ENCODE measurements at regions not wholly inside any gene's neighbourhood (a gene's known extent, or its start where the extent isn't known, plus 50 kb on each side); places are given as distances from the start of the nearest gene placed in this dataset.

- CTCF ChIA-PET: no interaction called here
- TF ChIP-seq CTCF (IDR thresholded peaks at IDR 0.05; ENCODE audit: unreplicated experiment): no peak
- Mint-ChIP-seq H3K4me1 (ENCODE audit: low read depth, unreplicated experiment) (peaks cover 8% of the 10 kb centered on the region), H3K27me3 (ENCODE audit: unreplicated experiment) (peaks cover 90% of the 10 kb centered on the region), H3K4me3 (ENCODE audit: low read depth, unreplicated experiment) (no peak overlapping the region), H3K27ac (ENCODE audit: unreplicated experiment) (no peak overlapping the region), H3K9me3 (ENCODE audit: low read depth, unreplicated experiment) (no peaks in the 10 kb centered on the region), H3K36me3 (ENCODE audit: insufficient read depth, unreplicated experiment) (no peaks in the 10 kb centered on the region)
- DNase-seq: no peak
- BruUV-seq (replicated peaks): no TSS peak
- intact Hi-C loops (cut with micrococcal nuclease; ENCODE audit: unreplicated experiment): no loop called here
Measured at GRCh38 chr9:99365233-99365980, 143.3 kb downstream of the SEC61B start.

- no peak overlapping the region for H3K27ac Mint-ChIP-seq (ENCODE audit: unreplicated experiment)
Measured at GRCh38 chr9:99366183-99366582, 144.1 kb downstream of the SEC61B start.

GRCh38 chr9:99366621-99367020 lies 144.5 kb downstream of the SEC61B start:
- Mint-ChIP-seq H3K4me3 (ENCODE audit: low read depth, unreplicated experiment) (no peak overlapping the region), H3K27ac (ENCODE audit: unreplicated experiment) (no peak overlapping the region), H3K27me3 (ENCODE audit: unreplicated experiment) (peaks cover 90% of the 10 kb centered on the region), H3K4me1 (ENCODE audit: low read depth, unreplicated experiment) (peaks cover 8% of the 10 kb centered on the region), H3K9me3 (ENCODE audit: low read depth, unreplicated experiment) (no peaks in the 10 kb centered on the region), H3K36me3 (ENCODE audit: insufficient read depth, unreplicated experiment) (no peaks in the 10 kb centered on the region)
- intact Hi-C loops (cut with micrococcal nuclease; ENCODE audit: unreplicated experiment): no loop called here
- CTCF ChIA-PET: no interaction called here
- DNase-seq: no peak
- BruUV-seq (replicated peaks): no TSS peak
- TF ChIP-seq CTCF (IDR thresholded peaks at IDR 0.05; ENCODE audit: unreplicated experiment): no peak

More at GRCh38 chr9:99366183-99366582, 144.1 kb downstream of the SEC61B start:
- BruUV-seq (replicated peaks): no TSS peak
- intact Hi-C loops (cut with micrococcal nuclease; ENCODE audit: unreplicated experiment): no loop called here
- no peak overlapping the region for H3K4me3 Mint-ChIP-seq (ENCODE audit: low read depth, unreplicated experiment)
- no peaks in the 10 kb centered on the region for H3K36me3 Mint-ChIP-seq (ENCODE audit: insufficient read depth, unreplicated experiment)
- no peak for DNase-seq
- CTCF ChIA-PET: no interaction called here
- no peaks in the 10 kb centered on the region for H3K9me3 Mint-ChIP-seq (ENCODE audit: low read depth, unreplicated experiment)
- peaks cover 8% of the 10 kb centered on the region for H3K4me1 Mint-ChIP-seq (ENCODE audit: low read depth, unreplicated experiment)
- peaks cover 90% of the 10 kb centered on the region for H3K27me3 Mint-ChIP-seq (ENCODE audit: unreplicated experiment)
- TF ChIP-seq CTCF (IDR thresholded peaks at IDR 0.05; ENCODE audit: unreplicated experiment): no peak

- peaks cover 83% of the 10 kb centered on the region for H3K27me3 Mint-ChIP-seq (ENCODE audit: unreplicated experiment)
- intact Hi-C loops (cut with micrococcal nuclease; ENCODE audit: unreplicated experiment): no loop called here
- H3K4me3 Mint-ChIP-seq (ENCODE audit: low read depth, unreplicated experiment): no peak overlapping the region
- H3K9me3 Mint-ChIP-seq (ENCODE audit: low read depth, unreplicated experiment): no peaks in the 10 kb centered on the region
- no peaks in the 10 kb centered on the region for H3K36me3 Mint-ChIP-seq (ENCODE audit: insufficient read depth, unreplicated experiment)
- TF ChIP-seq CTCF (IDR thresholded peaks at IDR 0.05; ENCODE audit: unreplicated experiment): no peak
- CTCF ChIA-PET: no interaction called here
- no peak for DNase-seq
- H3K27ac Mint-ChIP-seq (ENCODE audit: unreplicated experiment): no peak overlapping the region
- H3K4me1 Mint-ChIP-seq (ENCODE audit: low read depth, unreplicated experiment): peaks cover 8% of the 10 kb centered on the region
- BruUV-seq (replicated peaks): no TSS peak
Measured at GRCh38 chr9:99368341-99369326, 146.6 kb downstream of the SEC61B start.
